Transverse colon (tissue), 3 donors: ENCODE measurements at regions not wholly inside any gene's neighbourhood (a gene's known extent, or its start where the extent isn't known, plus 50 kb on each side); places are given as distances from the start of the nearest gene placed in this dataset.

Source experiments
- EP300 ChIP-seq: sonication (generic); formaldehyde crosslinking; IDR thresholded peaks from one replicate; pipeline ENCODE4 v1.6.1; 2017; ENCODE audit warnings: antibody characterized with exemption, low read depth
- POLR2A ChIP-seq: fragments of 450-650 bp; IDR thresholded peaks from one replicate; pipeline ENCODE4 v1.6.1; 2016; ENCODE audit warnings: antibody characterized with exemption, mild to moderate bottlenecking, moderate library complexity
- TF ChIP-seq, protein P1 (sequence below), 5 experiments: fragments of 200-600 bp in 3 of 5; fragments of 450-650 bp in 2 of 5; sonication (generic) in 3 of 5; IDR thresholded peaks; 1 replicate in 2 of 5; 2 replicates in 3 of 5; pipeline ENCODE4 v1.5.1; 2016 to 2017; ENCODE audit warnings: antibody characterized with exemption in 5 of 5, inconsistent platforms in 3 of 5, mild to moderate bottlenecking in 2 of 5, moderate library complexity in 1 of 5

DNA sequence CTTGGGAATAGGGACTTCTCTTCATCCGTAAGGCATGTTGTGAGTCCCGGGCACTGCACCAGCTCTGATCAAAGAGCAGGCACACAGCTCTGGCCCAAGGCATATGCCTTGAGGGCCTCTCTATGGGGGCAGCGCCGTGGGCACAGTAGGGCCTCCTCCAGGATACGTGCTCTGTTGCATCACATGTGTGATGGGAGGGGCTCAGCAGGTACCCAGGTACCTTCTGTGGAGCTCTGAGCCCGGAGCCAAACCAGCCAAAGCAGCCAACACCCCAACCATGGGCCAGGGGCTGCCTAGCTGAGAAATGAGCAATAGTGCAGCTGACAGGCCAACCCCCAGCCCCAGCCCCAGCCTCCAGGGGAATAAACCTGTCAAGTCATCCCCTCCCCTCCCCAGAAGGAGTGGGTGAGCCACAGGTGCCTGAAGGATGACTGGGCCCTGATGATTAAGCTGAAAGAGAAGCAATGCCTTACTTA, 79.7 kb upstream of the SHISAL1 start:
- TF ChIP-seq, protein P1, sequence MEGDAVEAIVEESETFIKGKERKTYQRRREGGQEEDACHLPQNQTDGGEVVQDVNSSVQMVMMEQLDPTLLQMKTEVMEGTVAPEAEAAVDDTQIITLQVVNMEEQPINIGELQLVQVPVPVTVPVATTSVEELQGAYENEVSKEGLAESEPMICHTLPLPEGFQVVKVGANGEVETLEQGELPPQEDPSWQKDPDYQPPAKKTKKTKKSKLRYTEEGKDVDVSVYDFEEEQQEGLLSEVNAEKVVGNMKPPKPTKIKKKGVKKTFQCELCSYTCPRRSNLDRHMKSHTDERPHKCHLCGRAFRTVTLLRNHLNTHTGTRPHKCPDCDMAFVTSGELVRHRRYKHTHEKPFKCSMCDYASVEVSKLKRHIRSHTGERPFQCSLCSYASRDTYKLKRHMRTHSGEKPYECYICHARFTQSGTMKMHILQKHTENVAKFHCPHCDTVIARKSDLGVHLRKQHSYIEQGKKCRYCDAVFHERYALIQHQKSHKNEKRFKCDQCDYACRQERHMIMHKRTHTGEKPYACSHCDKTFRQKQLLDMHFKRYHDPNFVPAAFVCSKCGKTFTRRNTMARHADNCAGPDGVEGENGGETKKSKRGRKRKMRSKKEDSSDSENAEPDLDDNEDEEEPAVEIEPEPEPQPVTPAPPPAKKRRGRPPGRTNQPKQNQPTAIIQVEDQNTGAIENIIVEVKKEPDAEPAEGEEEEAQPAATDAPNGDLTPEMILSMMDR (IDR thresholded peaks at IDR 0.05) = no peak
- no peak for TF ChIP-seq EP300
- no peak for TF ChIP-seq POLR2A
